Stimulated activated CD4-positive, alpha-beta T cell treated with anti-CD3 and anti-CD28 coated beads, Interleukin-2, amount 100 ng/mL, for 48 hours (primary cell): ENCODE measurements at regions not wholly inside any gene's neighbourhood (a gene's known extent, or its start where the extent isn't known, plus 50 kb on each side); places are given as distances from the start of the nearest gene placed in this dataset.
"Not testable (repeated sequence)": the region's sequence is repeated elsewhere in the genome, so short reads cannot be mapped to it uniquely, and the experiment has no call there.

Experiments
- DNase-seq, 2 donors: peaks; one replicate each; pipeline ENCODE4 v3.0.0-alpha.2; 2020

DNA sequence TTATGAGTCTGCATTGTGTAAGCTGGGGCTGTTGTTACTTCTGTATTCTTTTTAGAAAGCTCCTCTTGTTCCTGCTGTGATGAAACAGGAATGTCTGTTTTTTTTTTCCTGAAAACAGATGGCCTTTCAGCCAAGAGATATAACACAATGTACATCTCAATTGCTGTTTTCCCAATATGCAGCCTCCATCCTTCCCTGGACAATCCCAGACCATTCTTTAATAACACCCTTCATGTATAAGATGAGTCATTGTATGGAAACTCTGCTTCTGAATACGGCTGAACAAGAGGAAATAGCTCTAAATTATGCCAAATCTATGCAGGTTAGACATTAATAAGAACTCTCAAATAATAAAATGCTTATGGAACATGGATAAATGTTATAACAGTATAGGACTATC, 60.2 kb upstream of the LRRC4C start:
- no peak for DNase-seq

DNA sequence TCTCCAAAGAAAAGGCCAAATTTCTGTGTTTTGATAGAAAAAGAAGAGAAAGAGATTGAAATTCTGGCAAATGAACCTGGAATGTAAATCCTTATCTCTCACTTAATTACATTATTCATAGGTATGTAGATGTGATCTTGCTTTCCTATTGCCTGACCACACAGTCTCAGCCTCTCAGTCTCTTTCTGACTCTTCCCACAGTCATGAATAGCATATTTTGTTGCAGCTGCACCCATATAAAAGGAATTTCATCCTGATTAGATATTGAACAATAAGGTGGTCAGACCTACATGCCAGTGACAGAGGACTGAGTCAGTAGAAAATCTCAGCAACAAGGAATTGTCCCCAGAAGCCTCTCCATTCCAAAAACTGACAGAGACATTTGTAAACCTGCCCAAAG, 62.9 kb upstream of the LRRC4C start:
- no peak for DNase-seq

DNA sequence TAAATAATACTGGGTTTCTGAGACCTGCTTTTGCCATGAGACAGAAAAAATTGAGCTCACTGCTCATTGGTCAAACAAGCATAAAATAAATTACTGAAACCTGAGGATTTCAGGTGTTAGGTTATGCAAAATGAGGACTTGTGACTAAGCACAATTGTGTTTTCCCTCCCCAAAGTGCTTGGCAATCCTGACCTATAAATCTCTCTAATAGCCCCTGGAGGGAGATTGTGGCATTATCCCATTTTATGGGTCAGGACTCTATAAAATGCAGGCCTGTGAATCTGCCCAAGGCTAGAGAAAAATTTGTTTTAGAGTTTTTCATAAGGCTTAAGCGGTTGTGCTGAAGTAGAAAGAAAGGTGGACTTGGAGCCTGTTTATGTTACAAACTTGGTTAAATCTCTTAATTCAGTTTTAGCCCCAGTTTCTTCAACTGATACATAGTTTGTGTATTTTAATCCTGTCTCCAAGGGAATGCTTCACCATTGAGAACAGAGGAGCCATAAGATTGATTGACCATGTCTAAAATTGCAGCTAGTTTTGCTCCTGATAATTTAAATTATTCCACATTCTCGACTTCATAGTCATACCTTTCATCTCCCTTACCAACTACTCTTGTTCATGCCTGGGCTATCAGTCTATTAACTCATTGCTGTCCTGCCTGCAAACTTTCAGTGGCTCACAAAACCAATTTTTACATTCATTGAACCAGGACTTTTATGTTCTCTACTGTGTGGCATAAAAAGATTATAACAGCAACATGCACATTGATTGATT, 63.6 kb upstream of the LRRC4C start:
- no peak for DNase-seq

DNA sequence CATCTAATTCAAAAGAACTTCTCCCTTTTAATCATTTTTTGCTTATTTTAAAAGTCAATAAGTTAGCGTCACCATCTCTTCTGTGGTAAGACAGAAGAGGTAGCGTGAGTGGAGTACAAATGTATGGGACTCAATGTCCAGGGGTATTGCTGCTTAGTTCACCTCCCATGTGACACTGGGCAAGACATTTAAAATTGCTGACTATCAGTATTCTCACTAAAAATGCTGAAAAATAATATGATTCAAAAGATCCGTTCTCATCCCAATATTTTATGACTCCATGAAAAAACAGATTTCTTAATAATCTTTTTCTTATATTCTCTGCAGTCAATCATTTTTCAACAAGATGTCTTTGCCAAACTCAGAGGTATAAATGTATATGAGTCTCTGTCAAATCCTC, 68.1 kb upstream of the LRRC4C start:
- DNase-seq: no peak

DNA sequence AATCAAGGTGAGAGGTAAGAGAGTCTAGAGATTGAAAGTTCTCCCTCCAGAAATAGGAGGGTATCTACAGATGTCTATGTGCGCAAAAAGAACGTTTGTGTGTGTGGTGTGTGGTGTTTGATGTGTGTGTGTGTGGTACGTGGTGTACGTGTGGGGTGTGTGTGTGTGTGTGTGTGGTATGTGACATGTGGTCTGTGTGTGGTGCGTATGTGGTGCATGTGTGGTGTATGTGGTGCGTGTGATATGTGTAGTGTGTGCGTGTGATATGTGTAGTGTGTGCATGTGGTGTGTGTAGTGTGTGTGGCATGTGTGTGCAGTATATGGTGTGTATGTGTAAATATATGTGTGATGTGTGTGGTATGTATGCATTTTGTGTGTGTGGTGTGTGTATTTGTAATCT, 73.0 kb upstream of the LRRC4C start:
- DNase-seq: no peak

DNA sequence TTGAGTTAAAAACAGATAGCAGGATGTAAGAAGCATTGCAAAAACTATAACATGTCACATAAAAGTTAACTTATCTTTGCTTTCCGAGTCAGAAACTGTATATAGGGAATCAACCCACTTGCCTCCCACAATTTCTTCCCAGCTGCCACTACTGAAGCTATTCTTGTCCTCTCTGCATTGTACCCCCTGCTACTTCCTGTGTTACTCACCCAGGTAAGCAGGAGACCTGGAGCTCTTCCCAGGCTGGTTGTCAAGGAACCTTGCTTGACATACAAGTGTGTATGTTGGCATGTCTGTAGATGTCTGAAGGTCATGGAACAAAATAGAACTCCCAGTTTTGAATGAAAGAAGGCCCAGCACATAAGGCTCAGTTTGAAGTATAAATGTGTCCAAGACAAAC, 74.3 kb upstream of the LRRC4C start:
- no peak for DNase-seq

DNA sequence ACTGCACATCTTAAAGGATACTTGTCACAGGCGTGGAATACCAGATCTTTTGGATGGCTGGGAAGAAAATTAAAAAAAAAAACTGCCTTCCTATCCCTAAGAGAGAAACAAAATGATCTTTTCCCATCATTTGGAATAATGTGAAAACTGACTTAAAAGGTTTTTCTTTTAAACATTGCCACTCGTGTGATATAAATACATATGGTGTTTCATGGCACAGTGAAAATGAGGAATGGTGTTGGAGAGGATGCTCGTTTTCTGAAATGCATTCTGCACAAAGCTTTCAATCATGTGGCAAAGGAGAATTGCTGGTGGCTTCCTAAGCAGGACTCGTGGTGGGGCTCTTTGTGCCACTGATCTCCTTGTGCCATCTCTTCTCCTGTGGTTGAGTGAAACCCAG, 74.9 kb upstream of the LRRC4C start:
- no peak for DNase-seq

DNA sequence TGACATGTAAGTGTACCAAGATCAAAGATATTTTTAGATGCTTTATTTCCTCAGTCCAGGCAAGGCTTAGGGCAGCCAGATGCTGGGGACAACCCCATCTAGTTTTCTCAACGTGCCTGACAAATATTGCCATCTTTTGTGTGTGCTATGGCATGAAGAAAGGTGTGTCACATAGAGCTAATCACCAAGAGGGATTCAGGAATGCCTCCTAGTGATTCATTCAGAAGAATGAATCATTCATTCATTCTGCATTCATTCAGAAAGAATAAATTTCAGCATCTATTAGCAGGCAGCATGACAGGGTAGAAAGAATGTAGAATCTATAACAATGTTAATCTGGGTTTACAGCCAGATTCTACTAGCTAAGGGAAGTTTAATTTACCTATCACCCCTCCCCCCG, 75.4 kb upstream of the LRRC4C start:
- DNase-seq: no peak

DNA sequence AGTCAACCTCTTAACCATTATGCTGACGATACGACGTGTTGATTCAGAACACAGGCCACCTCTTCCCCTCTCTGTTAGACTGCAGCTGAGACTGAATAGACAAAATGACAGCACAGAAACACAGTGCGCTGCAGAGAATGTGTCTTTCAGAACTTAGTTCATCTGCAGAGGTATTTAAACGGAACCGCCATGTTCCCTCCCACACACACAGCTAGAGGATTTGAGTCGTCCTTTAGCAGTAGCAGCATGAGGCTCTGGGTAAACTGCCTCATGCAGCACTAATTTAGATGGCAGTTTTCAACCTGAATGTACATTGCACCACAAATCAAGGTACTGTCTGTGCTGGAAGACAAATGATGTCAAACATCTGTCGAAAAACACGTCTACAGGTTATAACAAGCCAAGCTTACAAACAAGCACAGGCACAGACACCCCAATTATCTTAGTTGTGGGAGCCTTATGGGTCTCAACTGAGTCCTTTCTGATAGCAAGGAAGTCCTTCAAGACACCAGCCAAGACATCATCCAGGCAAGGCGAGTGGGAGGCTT, 76.6 kb upstream of the LRRC4C start:
- no peak for DNase-seq

DNA sequence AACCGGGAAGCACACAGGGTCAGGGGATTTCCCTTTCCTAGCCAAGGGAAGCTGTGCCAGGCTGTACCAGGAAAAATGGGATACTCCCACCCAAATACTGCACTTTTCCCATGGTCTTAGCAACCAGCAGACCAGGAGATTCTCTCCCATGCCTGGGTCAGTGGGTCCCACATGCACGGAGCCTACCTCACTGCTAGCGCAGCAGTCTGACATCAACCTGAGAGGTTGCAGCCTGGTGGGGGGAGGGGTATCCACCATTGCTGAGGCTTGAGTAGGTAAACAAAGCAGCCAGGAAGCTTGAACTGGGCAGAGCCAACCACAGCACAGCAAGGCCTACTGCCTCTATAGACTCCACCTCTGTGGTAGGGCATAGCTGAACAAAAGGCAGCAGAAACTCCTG, 85.5 kb upstream of the LRRC4C start:
- DNase-seq: not testable (repeated sequence)

DNA sequence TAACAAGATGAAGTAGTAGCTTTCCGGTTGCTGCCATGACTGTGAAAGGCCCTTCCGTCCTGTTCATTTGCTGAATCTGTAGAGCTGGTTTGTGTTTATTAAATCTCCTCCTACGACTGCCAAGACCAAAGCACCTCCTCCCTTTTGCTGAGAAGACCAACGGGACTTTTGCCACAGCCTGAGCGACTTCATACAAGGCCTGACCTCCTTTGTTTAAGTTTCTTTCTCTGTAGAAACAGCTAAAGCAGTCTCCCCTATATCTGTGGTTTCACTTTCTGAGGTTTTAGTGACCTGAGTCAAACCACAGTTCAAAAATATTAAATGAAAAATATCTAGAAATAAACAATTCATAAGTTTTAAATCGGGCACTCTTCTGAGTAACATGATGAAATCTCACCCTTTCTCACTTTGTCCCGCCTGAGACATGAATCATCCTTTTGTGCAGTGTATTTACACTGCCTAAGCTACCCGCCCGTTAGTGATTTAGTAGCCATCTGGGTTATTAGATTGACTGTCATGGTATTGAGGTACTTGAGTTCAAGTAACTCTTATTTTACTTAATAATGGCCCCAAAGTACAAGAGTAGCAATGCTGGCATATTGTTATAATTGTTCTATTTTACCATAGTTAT, 119.1 kb upstream of the LRRC4C start:
- no peak for DNase-seq

DNA sequence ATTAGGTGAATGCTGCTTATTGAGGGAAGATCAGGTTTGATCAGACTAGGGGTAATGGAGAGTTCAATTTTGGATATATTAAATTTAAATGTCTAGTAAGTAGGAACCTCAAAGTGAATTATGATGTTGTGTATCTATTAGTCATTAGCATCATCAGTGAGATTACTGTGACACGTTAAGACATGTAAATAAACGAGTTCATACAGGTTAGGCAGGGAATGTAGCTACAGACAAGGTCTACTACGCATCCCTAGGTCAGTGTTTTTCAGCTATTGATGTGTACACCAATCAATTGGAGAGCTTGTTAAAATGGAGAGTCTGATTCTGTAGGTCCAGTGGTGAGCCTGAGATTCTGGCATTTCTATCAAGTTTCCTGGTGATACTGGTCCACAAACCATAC, 120.1 kb upstream of the LRRC4C start:
- DNase-seq: no peak

DNA sequence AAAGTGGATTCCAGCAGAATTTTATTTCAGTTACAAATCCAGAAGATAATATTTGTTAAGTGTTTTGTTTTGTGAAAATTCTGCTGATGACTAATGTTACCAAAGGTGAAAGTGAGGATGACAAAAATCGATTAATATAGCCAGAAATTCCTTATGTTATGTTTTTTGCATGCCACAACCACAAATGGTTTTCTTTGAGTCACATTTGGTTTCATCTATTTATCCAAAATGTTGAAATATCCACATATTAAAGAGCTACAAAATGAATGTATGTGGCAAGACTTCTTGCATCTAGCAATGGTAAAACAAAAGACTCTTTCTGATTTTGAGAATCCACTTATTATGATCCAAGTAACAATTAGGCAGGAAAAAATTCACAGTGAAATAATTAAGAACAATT, 150.1 kb upstream of the LRRC4C start:
- DNase-seq: no peak

DNA sequence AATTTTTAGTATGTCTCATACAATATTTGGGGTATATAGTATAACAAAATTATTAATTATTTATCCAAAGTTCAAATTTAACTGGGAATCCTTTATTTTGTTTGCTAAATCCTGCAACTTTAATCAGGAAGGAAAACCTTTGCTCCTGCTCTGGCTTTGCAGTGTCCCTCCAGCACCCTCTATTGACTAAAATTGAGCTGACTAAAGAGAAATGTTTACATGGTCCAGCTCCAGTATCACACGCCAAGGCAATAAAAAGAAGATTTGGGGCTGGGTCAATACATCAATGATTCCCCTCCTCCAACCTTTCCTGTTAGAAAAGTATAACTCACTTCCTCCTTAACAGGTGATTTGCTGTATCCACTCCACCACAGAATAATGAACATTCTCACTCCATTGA, 153.0 kb upstream of the LRRC4C start:
- no peak for DNase-seq

DNA sequence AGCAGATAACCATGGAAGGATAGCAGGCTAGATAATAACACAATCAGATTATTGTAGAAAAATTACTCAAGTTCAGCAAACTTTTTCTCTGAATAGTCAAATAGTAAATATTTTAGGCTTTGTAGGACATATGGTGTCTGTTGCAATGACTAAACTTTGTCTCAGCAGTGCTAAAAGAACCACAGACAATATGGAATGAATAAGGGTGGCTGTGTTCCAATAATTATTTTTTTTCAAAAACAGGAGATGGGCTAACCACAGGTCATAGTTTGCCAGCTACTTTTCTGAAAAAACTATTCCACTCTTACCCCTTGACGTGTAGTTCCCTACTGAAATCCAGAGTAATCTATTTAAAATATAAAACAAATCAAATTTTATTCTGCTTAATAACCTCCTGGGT, 153.9 kb upstream of the LRRC4C start:
- DNase-seq: no peak

DNA sequence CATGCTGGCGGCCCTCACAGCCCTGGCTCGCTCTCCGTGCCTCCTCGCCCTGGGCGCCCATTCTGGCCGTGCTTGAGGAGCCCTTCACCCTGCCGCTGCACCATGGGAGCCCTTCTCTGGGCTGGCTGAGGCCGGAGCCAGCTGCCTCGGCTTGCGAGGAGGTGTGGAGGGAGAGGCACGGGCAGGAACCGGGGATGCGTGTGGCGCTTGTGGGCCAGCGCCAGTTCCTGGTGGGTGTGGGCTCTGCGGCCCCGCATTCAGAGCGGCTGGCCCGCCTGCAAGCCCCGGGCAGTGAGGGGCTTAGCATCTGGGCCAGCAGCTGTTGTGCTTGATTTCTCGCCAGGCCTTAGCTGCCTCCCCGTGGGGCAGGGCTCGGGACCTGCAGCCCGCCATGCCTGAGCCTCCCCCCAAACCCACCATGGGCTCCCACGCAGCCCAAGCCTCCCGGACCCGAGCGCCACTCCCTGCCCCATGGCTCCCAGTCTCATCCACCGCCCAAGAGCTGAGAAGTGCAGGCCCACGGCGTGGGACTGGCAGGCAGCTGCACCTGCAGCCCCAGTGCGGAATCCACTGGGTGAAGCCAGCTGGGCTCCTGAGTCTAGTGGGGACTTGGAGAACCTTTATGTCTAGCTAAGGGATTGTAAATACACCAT, 163.4 kb upstream of the LRRC4C start:
- no peak for DNase-seq

DNA sequence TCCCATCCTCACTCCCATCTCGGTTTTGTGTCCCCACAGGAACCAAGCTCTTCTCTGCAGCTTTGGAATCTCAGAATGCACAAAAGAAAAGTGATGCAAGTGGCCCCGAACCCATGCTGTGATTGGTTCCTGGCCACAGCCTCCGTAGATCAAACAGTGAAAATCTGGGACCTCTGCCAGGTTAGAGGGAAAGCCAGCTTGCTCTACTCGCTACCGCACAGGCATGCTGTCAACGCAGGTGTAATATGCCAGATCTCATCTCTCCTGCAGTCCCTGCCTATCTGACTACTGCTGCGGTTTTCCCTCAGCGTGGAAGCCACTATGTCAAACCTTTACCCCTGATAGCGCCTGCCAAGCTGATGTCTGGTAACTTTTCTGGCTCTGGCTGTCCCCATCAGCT, 200.5 kb upstream of the LRRC4C start:
- DNase-seq: no peak

DNA sequence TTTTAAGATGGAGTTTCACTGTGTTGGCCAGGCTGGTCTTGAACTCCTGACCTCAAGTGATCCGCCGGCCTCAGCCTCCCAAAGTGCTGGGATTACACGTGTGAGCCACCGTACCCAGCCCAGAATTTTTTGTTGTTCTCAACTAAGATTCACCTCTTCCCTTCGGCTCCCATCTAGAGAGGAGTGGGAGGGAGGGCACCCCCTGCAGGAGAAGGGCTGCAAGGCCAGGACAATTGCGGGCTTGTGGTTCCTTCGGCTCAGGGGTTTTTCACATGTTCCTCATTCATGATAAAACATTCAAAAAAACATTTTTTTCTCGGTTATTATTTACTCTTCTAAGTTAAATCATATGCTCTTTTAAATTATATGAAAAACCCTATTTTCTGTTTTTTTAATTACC, 201.1 kb upstream of the LRRC4C start:
- DNase-seq: no peak

DNA sequence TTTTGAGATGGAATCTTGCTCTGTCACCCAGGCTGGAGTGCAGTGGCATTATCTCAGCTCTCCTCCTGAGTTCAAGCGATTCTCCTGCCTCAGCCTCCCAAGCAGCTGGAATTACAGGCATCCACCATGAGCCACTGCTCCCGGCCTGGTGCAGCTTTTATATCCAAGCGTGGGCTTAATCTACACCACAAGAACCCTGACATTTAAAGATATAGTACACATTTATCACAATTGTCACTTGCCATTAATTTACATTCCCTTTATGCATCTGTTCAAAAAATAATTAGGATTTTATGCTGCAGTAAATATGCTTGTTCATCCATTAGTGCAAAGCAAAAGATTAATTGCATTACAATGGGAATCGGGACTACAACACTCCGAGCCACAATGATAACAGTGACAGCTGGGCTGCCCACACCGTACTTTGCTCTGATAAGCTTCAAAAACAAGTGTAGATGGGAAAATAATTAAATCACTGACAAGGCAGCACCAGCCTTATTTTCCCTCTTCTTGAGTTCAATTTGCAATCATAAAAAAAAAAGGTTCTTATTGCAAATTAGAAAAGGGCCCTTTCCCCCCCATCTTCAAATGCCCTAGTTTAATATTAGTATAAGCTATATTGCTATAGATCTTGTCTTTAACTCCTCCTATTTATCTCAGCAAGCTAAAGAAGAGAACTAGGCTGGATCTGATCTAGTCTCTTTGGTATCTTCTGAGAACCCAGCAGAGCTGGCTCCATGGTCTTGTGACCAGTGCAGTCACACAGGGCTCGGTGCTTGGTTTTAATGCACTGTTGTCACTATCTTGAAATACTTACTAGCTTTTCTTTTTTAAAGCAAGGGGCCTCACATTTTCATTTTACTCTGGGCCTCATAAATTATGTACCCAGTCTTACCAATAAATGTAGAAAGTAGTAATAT, 206.2 kb upstream of the LRRC4C start:
- no peak for DNase-seq

DNA sequence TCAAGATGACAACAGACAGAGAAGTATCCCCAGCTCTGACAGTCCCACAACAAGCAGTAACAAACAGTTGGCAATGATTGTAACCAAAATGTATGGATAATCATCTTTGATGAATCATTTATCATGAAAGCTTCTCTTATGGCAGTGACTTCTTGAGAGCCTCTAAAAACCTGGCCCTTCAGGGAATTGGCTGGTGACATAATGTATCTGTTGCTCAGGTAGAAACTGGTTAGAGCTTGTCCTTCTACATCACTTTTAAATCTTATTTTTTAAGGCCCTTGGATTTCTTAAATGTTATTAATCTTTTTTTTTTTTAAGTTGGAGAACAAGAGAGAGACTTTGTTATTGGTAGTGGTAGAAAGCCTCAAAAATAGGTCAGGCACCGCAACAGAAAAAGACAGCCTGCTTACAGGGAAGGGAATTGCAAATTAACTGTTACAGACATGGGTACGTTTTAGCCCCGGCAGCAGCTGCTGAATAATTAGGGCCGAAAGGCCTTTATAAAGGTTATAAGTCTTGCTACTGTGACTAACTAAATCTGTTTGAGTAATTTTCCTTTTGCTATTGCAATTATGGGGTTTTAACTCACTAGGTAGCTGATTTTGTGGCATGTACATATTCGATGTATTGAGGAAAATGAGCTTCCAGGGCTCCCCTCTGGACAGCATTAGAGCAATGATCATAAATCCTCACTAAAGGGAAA, 207.7 kb upstream of the LRRC4C start:
- no peak for DNase-seq

DNA sequence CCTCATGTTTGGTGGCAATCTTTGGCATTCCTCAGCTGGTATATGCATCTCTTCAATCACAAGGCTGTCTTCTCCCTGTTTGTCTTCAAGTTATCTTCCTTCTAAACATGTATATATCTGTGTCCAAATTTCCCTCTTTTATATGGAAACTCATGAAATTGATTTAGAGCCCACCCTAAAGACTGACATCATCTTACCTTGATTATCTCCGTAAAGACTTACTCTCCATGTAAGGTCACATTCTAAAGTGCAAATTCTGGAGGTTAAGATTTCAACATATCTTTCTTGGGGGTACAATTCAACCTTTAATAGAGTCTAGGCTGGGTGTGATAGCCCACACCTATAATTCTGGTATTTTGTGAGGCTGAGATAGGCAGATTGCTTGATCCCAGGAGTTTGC, 215.8 kb upstream of the LRRC4C start:
- DNase-seq: no peak

DNA sequence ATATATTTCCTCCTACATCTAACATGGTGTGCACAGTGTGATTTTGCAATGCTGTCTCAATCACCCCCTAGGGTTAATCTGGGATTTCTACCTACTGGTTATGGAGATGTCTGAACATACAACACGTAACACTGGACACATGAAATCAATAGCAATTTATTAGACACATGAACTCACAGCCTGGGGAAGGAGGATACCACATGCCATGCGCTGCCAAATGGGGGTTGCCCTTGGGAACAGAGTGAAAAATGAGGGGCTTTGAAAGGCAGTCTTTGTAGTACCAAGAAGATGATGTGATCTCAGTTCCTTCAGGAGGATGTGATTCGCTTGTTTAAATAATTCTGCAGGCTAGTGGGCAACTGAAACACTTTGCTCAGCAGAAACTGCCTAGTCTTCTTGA, 253.6 kb upstream of the LRRC4C start:
- no peak for DNase-seq
